ENCODE measurements at regions not wholly inside any gene's neighbourhood (a gene's known extent, or its start where the extent isn't known, plus 50 kb on each side); places are given as distances from the start of the nearest gene placed in this dataset.
A peak's percentile ranks its signal among the peaks of the same experiment; 100 is the strongest.
"Not testable (repeated sequence)": the region's sequence is repeated elsewhere in the genome, so short reads cannot be mapped to it uniquely, and the experiment has no call there.

DNA sequence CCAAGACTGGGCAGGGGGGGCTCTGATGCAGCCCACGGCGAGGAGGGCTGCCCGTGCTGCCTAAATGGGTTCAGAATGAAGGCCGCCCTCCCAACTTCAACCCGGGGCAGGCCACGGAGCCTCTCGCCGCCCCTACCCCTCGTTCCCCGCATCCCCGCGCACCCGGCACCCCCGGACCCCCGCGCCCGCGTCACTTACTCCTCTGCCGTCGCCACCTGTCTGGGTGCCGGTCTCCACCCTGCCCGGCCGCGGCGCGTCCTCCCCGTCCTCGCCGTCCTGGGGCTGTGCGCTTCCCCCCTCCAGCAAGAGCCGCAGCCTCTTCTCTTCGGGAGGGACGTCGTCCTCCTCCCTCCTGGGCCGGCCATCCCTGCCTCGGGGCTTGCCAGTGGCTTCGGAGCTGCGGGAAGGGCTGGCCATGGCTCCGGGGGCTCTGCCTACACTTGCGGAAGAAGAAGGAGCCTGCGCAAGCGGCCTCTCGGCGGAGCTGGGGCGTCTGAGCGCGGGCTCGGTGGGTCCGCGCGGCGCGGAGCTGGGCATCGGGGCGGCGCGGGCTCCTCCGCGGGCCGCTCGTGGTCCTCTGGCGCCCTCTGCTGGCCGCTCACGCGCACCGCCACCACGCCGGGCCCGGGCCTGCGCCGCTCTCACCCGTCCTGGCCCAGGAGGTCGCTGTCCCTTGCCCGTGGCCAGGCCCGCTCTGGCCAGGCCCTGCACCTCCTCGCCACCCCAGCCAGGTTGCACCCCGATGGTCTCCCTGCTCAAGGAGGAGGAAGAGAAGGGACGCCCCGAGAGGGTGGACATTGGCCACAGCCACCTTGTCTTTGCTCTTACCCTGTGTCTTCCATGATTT lies 59.3 kb upstream of the CLEC6A start:
- DNase-seq, result peak; percentile 70

DNA sequence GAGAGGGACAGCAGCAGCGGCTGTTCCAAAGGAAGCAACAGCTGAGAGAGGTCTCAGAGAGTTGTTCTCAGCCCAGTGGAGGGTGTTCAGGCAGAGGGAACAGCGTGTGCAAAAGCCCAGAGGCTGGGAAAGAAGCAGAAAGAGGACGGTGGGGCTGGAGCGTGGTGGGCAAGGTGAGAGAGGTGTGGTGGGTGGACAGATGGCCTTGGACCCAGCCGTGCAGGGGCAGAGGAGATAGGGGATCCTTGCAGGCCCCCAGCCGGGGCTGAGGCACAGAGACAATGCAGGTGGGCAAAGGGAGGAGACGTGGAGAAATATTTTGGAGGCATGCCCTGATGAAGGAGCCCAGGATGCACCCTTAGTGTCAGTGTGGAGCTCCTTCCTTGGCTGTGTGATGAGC lies 58.4 kb upstream of the CLEC6A start:
- DNase-seq, result not testable (repeated sequence)

DNA sequence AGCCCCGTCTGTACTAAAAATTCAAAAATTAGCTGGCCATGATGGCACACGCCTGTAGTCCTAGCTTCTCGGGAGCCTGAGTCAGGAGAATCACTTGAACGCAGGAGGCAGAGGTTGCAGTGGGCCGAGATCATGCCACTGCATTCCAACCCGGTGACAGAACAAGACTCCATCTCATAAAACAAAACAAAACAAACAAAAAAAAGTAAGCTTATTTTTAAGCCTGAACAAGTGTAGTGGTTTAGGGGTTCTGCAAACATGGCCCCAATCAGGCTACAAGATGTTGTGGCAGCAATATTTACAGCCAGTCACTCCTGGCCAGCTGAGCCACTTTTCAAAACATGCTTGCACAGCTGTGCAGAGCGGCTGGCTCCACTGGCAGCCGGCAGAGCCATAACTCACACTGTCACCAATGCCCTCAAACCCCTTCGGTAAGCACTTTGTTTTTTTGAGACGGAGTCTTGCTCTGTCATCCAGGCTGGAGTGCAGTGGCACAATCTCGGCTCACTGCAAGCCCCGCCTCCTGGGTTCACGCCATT lies 56.2 kb upstream of the CLEC6A start:
- not testable (repeated sequence) for DNase-seq

DNA sequence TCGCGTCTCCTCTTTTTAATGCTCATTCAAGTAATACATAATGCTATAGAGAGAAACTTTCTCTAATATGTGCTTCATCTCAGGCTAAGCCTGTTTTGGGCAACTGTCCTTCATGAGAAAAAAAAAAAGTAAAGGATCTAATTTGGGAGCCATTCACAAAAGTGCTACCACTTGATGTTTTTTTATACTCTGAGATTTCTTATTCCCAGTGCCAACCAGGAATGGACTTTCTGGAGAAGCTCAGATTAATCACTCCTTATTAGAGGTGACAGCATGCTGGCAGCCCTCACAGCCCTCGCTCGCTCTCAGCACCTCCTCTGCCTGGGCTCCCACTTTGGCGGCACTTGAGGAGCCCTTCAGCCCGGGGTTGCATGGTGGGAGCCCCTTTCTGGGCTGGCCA lies 51.9 kb upstream of the CLEC6A start:
- not testable (repeated sequence) for DNase-seq

DNA sequence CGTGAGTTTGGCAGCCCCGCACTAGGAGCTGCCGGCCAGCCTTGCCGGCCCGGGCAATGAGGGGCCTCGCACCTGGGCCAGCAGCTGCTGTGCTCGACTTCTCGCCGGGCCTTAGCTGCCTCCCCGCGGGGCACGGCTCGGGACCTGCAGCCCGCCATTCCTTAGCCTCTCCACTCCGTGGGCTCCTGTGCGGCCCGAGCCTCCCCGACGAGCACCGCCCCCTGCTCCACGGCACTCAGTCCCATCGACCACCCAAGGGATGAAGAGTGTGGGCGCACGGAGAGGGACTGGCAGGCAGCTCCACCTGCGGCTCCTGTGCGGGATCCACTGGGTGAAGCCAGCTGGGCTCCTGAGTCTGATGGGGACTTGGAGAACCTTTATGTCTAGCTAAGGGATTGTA lies 51.4 kb upstream of the CLEC6A start:
- not testable (repeated sequence) for DNase-seq

All from CD4-positive, alpha-beta T cell treated with Interleukin-6 for 4 hours (primary cell).